Natural killer cell treated with Interleukin-12 subunit alpha and Interleukin-12 subunit beta and Interleukin-15 and Interleukin-18, amount 100 ng/mL, for 72 hours (primary cell): ENCODE measurements at regions not wholly inside any gene's neighbourhood (a gene's known extent, or its start where the extent isn't known, plus 50 kb on each side); places are given as distances from the start of the nearest gene placed in this dataset.

Experiments used
- ATAC-seq, 2 donors: fragments of 150-1000 bp; cut with Tn5 transposase in 1 of 2; sonication (Bioruptor Pico), chemical (Tn5 transposase) in 1 of 2; 2 replicates each; pipeline ENCODE4 v1.10.0; 2021
- DNase-seq: peaks from one replicate; pipeline ENCODE4 v3.0.0; 2022; ENCODE audit warnings: low spot score
- H3K27ac Mint-ChIP-seq, 2 donors: 1 replicate in 1 of 2; 2 replicates in 1 of 2; pipeline ENCODE4 v1.8.0; 2022; ENCODE audit warnings: mixed read lengths in 2 of 2, mild to moderate bottlenecking in 1 of 2, moderate library complexity in 1 of 2
- H3K27me3 Mint-ChIP-seq, 2 donors: 1 replicate in 1 of 2; 2 replicates in 1 of 2; pipeline ENCODE4 v1.8.0; 2022; ENCODE audit warnings: mixed read lengths in 2 of 2
- H3K36me3 Mint-ChIP-seq: one replicate; pipeline ENCODE4 v1.8.0; 2022; ENCODE audit warnings: mixed read lengths
- H3K4me1 Mint-ChIP-seq, 2 donors: 1 replicate in 1 of 2; 2 replicates in 1 of 2; pipeline ENCODE4 v1.8.0; 2022; ENCODE audit warnings: low read depth in 2 of 2, mixed read lengths in 2 of 2, mild to moderate bottlenecking in 1 of 2
- H3K4me3 Mint-ChIP-seq: one replicate; pipeline ENCODE4 v1.8.0; 2022; ENCODE audit warnings: mixed read lengths
- H3K9me3 Mint-ChIP-seq: 2 replicates; pipeline ENCODE4 v1.8.0; 2022; ENCODE audit warnings: mixed read lengths

- Mint-ChIP-seq H3K4me1 (no peaks in the 10 kb centered on the region), H3K4me3 (no peak overlapping the region), H3K27ac (no peak overlapping the region), H3K36me3 (no peaks in the 10 kb centered on the region), H3K9me3 (no peaks in the 10 kb centered on the region), H3K27me3 (peaks cover 4 to 7% of the 10 kb centered on the region in 2 donors)
- ATAC-seq (no peak), DNase-seq (no peak)
Observed at GRCh38 chr1:4980211-4980610, 325.8 kb downstream of the AJAP1 start.

GRCh38 chr1:4978660-4979390, 324.4 kb downstream of the AJAP1 start:
- Mint-ChIP-seq H3K9me3 (no peaks in the 10 kb centered on the region), H3K4me3 (no peak overlapping the region), H3K4me1 (no peaks in the 10 kb centered on the region), H3K27ac (no peak overlapping the region), H3K36me3 (no peaks in the 10 kb centered on the region), H3K27me3 (peaks cover 2 to 7% of the 10 kb centered on the region in 2 donors)
- no peak for DNase-seq
- no peak for ATAC-seq

GRCh38 chr1:4977701-4978100, 323.3 kb downstream of the AJAP1 start:
- no peaks in the 10 kb centered on the region for H3K9me3 Mint-ChIP-seq
- DNase-seq = no peak
- no peaks in the 10 kb centered on the region for H3K4me1 Mint-ChIP-seq
- H3K4me3 Mint-ChIP-seq = no peak overlapping the region
- H3K27me3 Mint-ChIP-seq = peaks cover 0 to 7% of the 10 kb centered on the region in 2 donors
- H3K36me3 Mint-ChIP-seq = no peaks in the 10 kb centered on the region
- no peak overlapping the region for H3K27ac Mint-ChIP-seq
- no peak for ATAC-seq

- no peaks in the 10 kb centered on the region for H3K36me3 Mint-ChIP-seq
- peaks cover 0 to 7% of the 10 kb centered on the region in 2 donors for H3K27me3 Mint-ChIP-seq
- H3K27ac Mint-ChIP-seq = no peak overlapping the region
- no peaks in the 10 kb centered on the region for H3K9me3 Mint-ChIP-seq
- H3K4me3 Mint-ChIP-seq = no peak overlapping the region
- DNase-seq = no peak
- no peak for ATAC-seq
- no peaks in the 10 kb centered on the region for H3K4me1 Mint-ChIP-seq
Observed at GRCh38 chr1:4976859-4977440, 322.5 kb downstream of the AJAP1 start.

GRCh38 chr1:4975856-4976255, 321.4 kb downstream of the AJAP1 start:
- no peak for ATAC-seq
- Mint-ChIP-seq H3K27me3 (peaks cover 0 to 7% of the 10 kb centered on the region in 2 donors), H3K4me1 (no peaks in the 10 kb centered on the region), H3K9me3 (no peaks in the 10 kb centered on the region), H3K27ac (no peak overlapping the region), H3K36me3 (no peaks in the 10 kb centered on the region), H3K4me3 (no peak overlapping the region)
- no peak for DNase-seq

- ATAC-seq = no peak
- Mint-ChIP-seq H3K4me1 (no peaks in the 10 kb centered on the region), H3K9me3 (no peaks in the 10 kb centered on the region), H3K27ac (no peak overlapping the region), H3K4me3 (no peak overlapping the region), H3K27me3 (peaks cover 0 to 7% of the 10 kb centered on the region in 2 donors), H3K36me3 (no peaks in the 10 kb centered on the region)
- DNase-seq = no peak
Observed at GRCh38 chr1:4974981-4975685, 320.7 kb downstream of the AJAP1 start.

GRCh38 chr1:4973341-4973740, 318.9 kb downstream of the AJAP1 start:
- Mint-ChIP-seq H3K4me3 (no peak overlapping the region), H3K36me3 (no peaks in the 10 kb centered on the region), H3K4me1 (no peaks in the 10 kb centered on the region), H3K27me3 (peaks cover 0 to 3% of the 10 kb centered on the region in 2 donors), H3K27ac (no peak overlapping the region), H3K9me3 (no peaks in the 10 kb centered on the region)
- no peak for DNase-seq
- ATAC-seq = no peak

GRCh38 chr1:4972761-4973320, 318.4 kb downstream of the AJAP1 start:
- ATAC-seq (no peak), DNase-seq (no peak)
- Mint-ChIP-seq H3K4me1 (no peaks in the 10 kb centered on the region), H3K4me3 (no peak overlapping the region), H3K9me3 (no peaks in the 10 kb centered on the region), H3K27ac (no peak overlapping the region), H3K36me3 (no peaks in the 10 kb centered on the region), H3K27me3 (peaks cover 0 to 4% of the 10 kb centered on the region in 2 donors)

GRCh38 chr1:4971666-4972065, 317.3 kb downstream of the AJAP1 start:
- ATAC-seq (no peak), DNase-seq (no peak)
- no peaks in the 10 kb centered on the region for H3K9me3 Mint-ChIP-seq
- H3K27ac Mint-ChIP-seq = no peak overlapping the region
- H3K4me3 Mint-ChIP-seq = no peak overlapping the region
- H3K36me3 Mint-ChIP-seq = no peaks in the 10 kb centered on the region
- no peaks in the 10 kb centered on the region for H3K4me1 Mint-ChIP-seq
- H3K27me3 Mint-ChIP-seq = peaks cover 4 to 8% of the 10 kb centered on the region in 2 donors

GRCh38 chr1:4970532-4970931, 316.1 kb downstream of the AJAP1 start:
- ATAC-seq = no peak
- no peaks in the 10 kb centered on the region for H3K9me3 Mint-ChIP-seq
- no peak overlapping the region for H3K27ac Mint-ChIP-seq
- H3K36me3 Mint-ChIP-seq = no peaks in the 10 kb centered on the region
- no peaks in the 10 kb centered on the region for H3K4me1 Mint-ChIP-seq
- DNase-seq = no peak
- no peak overlapping the region for H3K4me3 Mint-ChIP-seq
- peaks cover 4 to 8% of the 10 kb centered on the region in 2 donors for H3K27me3 Mint-ChIP-seq

- Mint-ChIP-seq H3K27ac (no peak overlapping the region), H3K27me3 (peaks cover 4 to 8% of the 10 kb centered on the region in 2 donors), H3K4me3 (no peak overlapping the region), H3K9me3 (no peaks in the 10 kb centered on the region), H3K4me1 (no peaks in the 10 kb centered on the region), H3K36me3 (no peaks in the 10 kb centered on the region)
- ATAC-seq (no peak), DNase-seq (no peak)
Observed at GRCh38 chr1:4969556-4970129, 315.2 kb downstream of the AJAP1 start.

- no peak overlapping the region for H3K27ac Mint-ChIP-seq
- no peaks in the 10 kb centered on the region for H3K9me3 Mint-ChIP-seq
- peaks cover 10 to 23% of the 10 kb centered on the region in 2 donors for H3K27me3 Mint-ChIP-seq
- ATAC-seq (no peak), DNase-seq (no peak)
- H3K4me1 Mint-ChIP-seq = no peaks in the 10 kb centered on the region
- no peak overlapping the region for H3K4me3 Mint-ChIP-seq
- H3K36me3 Mint-ChIP-seq = no peaks in the 10 kb centered on the region
Observed at GRCh38 chr1:4965346-4966075, 311.1 kb downstream of the AJAP1 start.

GRCh38 chr1:4964634-4965345, 310.4 kb downstream of the AJAP1 start:
- Mint-ChIP-seq H3K27ac (no peak overlapping the region), H3K4me1 (no peaks in the 10 kb centered on the region), H3K27me3 (peaks cover 10 to 25% of the 10 kb centered on the region in 2 donors), H3K9me3 (no peaks in the 10 kb centered on the region), H3K36me3 (no peaks in the 10 kb centered on the region), H3K4me3 (no peak overlapping the region)
- ATAC-seq = no peak
- no peak for DNase-seq
